PFSK-1 (cell line): ENCODE measurements at regions not wholly inside any gene's neighbourhood (a gene's known extent, or its start where the extent isn't known, plus 50 kb on each side); places are given as distances from the start of the nearest gene placed in this dataset.

ENCODE experiments used
- FOXP2 ChIP-seq: optimal IDR thresholded peaks from 2 replicates; pipeline ENCODE3; 2011; ENCODE audit warnings: borderline replicate concordance, control low read depth, inconsistent platforms; ENCODE audit not compliant: insufficient read depth; ENCODE audit errors: extremely low read length, extremely low read depth
- POLR2AphosphoS5 ChIP-seq: IDR thresholded peaks from 2 replicates; pipeline ENCODE4 v1.6.1; 2012; ENCODE audit warnings: low read depth, mild to moderate bottlenecking, control low read depth, low read length, moderate library complexity
- REST ChIP-seq, 2 experiments: IDR thresholded peaks; 2 replicates each; pipeline versions ENCODE4 v1.6.1 to v1.8.0; 2011 to 2012; ENCODE audit warnings: low read depth in 2 of 2, low read length in 2 of 2, control low read depth in 1 of 2, inconsistent platforms in 1 of 2, mild to moderate bottlenecking in 1 of 2, moderate library complexity in 1 of 2; ENCODE audit not compliant: insufficient read depth in 1 of 2
- SIN3A ChIP-seq: IDR thresholded peaks from 2 replicates; pipeline ENCODE4 v1.6.1; 2012; ENCODE audit warnings: mild to moderate bottlenecking, low read length, moderate library complexity, borderline replicate concordance; ENCODE audit not compliant: insufficient read depth
- TAF1 ChIP-seq: IDR thresholded peaks from 2 replicates; pipeline ENCODE4 v1.6.1; 2012; ENCODE audit warnings: low read length, control low read depth, borderline replicate concordance; ENCODE audit not compliant: insufficient read depth

- TF ChIP-seq FOXP2 = no peak
- TF ChIP-seq REST (IDR thresholded peaks at IDR 0.05; ENCODE audit: insufficient read depth in 1 of 2, low read depth in 2 of 2, low read length in 2 of 2) = no peak
- TF ChIP-seq TAF1 = no peak
- no peak for TF ChIP-seq SIN3A
- no peak for TF ChIP-seq POLR2AphosphoS5
Measured at GRCh38 chr6:133626096-133626666, 262.7 kb upstream of the TCF21 start.

- TF ChIP-seq FOXP2 (no peak), REST (IDR thresholded peaks at IDR 0.05; ENCODE audit: insufficient read depth in 1 of 2, low read depth in 2 of 2, low read length in 2 of 2) (no peak), TAF1 (no peak), SIN3A (no peak), POLR2AphosphoS5 (no peak)
Measured at GRCh38 chr6:133629970-133630369, 258.9 kb upstream of the TCF21 start.

GRCh38 chr6:133630651-133631050, 258.3 kb upstream of the TCF21 start:
- no peak for TF ChIP-seq SIN3A
- TF ChIP-seq FOXP2 = no peak
- TF ChIP-seq REST (IDR thresholded peaks at IDR 0.05; ENCODE audit: insufficient read depth in 1 of 2, low read depth in 2 of 2, low read length in 2 of 2) = no peak
- TF ChIP-seq TAF1 = no peak
- TF ChIP-seq POLR2AphosphoS5 = no peak

GRCh38 chr6:133631421-133631820, 257.5 kb upstream of the TCF21 start:
- TF ChIP-seq POLR2AphosphoS5 = no peak
- no peak for TF ChIP-seq SIN3A
- TF ChIP-seq FOXP2 = no peak
- TF ChIP-seq REST (IDR thresholded peaks at IDR 0.05; ENCODE audit: insufficient read depth in 1 of 2, low read depth in 2 of 2, low read length in 2 of 2) = no peak
- TF ChIP-seq TAF1 = no peak
